HG02642 (cell line): ENCODE measurements at regions not wholly inside any gene's neighbourhood (a gene's known extent, or its start where the extent isn't known, plus 50 kb on each side); places are given as distances from the start of the nearest gene placed in this dataset.

Source experiments
- ATAC-seq: cut with Tn5 transposase; IDR thresholded peaks from one replicate; pipeline ENCODE4 v1.9.1; 2021; ENCODE audit warnings: mild to moderate bottlenecking; ENCODE audit not compliant: unreplicated experiment, poor library complexity

- ATAC-seq = no peak
Measured at GRCh38 chr7:10688544-10688943, 285.1 kb upstream of the PHF14 start.

DNA sequence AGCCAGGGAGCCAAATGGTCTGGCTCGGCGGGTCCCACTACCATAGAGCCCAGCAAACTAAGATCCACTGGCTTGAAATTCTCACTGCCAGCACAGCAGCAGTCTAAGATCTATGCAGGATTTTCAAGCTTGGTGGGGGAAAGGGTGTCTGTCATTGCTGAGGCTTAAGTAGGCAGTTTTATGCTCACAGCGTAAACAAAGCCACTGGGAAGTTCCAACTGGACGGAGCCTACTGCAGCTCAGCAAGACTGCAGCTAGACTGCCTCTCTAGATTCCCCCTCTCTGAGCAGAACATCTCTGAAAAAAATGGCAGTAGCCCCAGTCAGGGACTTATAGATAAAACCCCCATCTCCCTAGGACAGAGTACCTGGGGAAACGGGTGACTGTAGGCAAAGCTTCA lies 277.6 kb upstream of the PHF14 start:
- ATAC-seq = no peak

GRCh38 chr7:10703059-10703458 lies 270.6 kb upstream of the PHF14 start:
- no peak for ATAC-seq

- ATAC-seq = no peak
Measured at GRCh38 chr7:10703981-10704380, 269.7 kb upstream of the PHF14 start.

- no peak for ATAC-seq
Measured at GRCh38 chr7:10704653-10705052, 269.0 kb upstream of the PHF14 start.

- peak; percentile 100 for ATAC-seq
Measured at GRCh38 chr7:10706875-10707493, 266.7 kb upstream of the PHF14 start.

DNA sequence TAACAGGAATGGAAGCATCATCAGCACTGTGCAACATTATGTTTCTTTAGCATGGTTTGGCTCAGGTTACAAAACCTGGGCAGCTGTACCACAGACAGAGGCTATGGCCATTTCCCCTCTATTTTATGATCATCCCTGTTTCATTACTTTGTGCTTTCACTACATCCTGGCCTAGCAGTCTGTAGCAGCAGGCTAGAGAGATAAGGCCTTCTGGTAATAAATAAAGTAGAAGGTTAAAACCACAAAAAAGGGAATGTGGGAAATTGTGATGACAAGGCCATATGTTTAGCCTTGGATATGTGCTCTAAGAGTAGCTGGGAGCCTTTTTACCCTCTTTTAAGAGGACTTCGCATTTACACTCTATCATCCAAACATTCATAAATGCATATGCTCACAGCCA lies 266.2 kb upstream of the PHF14 start:
- peak; percentile 39 for ATAC-seq

DNA sequence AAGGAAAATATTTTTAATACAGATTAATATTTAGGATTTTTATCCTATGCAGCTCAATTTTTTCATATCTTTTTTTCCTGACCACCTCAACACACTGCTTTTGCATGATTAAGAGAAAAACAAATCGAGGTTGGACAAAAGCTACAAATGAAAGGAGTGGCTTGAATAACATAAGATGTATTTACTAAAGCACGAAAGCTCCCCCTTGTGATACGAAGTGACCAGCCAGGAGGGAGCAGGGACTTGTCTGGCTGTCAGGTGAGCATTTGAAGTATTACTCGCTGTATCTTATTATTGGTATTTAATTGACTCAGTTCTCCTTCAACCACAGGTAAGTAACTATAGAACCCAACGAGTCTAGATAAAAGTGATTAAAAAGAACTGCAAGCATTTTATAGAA lies 265.2 kb upstream of the PHF14 start:
- ATAC-seq = no peak

DNA sequence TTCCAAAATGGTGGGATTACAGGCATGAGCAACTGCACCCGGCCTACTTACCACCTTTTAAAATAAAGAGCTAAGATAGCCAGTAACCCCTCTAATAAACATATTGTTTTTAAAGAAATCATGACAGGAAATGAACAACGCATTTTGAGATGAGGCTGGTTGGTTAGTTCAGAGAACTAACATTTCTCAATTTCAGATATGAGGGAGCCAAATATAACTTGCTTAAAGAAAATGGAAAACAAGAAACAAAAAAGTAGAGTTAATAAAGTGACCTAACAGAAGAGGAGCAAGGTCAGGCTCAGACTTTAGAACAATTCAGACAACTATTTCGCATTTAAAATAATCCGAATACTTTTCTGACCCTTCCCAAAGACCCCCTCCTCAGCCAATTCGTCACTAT lies 254.9 kb upstream of the PHF14 start:
- no peak for ATAC-seq

DNA sequence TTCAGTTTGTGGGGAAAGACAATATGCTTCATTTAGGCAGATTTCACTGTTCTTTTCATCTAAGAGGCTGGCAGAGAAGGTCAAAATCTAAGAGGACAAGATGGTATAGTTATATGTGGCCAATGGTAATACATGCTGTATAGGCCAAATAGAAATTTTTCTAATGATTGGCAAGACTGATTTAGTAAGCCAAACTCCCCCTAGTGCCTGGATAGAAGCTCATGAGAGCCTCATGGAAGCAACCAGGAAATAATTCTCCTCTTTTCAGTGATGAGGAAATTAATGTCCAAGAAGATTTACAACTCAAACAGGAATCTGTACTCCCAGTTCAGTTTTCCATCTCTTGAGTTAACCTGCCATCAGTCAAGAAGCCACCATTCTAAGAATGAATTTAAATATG lies 253.6 kb upstream of the PHF14 start:
- ATAC-seq = no peak

DNA sequence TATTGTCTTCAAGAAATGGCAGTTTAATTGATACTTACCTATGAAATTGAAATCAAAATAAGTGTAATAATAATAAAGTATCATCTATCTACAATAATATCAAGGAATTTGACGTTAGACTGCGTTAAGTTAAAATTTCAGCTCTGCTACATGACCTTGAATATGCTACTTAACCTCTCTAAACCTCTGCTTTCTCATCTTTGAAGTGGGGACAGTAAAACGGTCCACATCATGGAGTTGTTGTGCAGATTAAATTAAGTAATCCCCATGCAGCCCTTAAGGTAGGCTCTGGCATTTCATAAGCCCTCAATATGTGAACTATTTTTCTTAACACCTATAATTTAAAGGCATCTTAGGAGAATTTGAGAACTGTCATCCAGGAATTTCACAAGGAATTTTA lies 252.4 kb upstream of the PHF14 start:
- ATAC-seq = no peak

GRCh38 chr7:10723832-10724231 lies 249.8 kb upstream of the PHF14 start:
- no peak for ATAC-seq

DNA sequence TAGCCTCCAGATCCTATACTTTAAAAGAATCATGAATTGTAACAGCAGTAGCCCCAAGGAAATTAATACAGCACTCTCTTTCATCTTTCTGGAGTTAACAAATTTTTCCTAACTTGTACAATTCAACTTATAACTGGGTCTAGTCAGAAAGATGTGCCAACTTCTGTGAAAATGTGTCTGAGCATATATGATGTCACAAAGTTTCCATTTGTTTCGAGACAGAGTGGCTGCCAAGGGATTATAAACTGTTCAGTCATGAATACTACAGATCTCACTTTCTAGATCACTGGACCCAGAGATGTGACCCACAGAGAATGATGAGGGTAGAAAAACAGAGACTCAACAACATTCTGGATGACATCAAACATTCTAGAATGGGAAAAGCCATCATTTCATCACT lies 249.2 kb upstream of the PHF14 start:
- no peak for ATAC-seq

GRCh38 chr7:10727636-10728035 lies 246.0 kb upstream of the PHF14 start:
- no peak for ATAC-seq

DNA sequence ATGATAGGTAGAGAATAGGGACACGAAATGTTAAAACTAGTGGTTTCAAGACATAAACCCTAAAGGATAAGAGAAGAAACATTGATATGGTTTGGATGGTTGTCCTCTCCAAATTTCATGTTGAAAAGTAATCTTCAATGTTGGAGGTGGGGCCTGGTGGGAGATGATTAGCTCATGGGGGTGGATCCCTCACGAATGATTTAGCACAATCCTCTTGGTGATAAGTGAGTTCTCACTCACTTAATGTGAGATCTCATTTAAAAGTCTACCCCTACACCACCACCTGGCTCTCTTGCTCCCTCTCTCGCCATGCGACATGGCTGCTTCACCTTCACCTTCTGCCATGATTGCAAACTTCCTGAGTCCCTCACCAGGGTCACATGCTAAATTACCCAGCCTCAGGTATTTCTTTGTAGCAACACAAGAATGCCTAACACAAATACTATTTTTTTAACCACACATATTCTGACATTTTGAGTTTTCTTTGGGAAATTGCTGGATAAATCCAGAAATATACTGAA lies 242.4 kb upstream of the PHF14 start:
- ATAC-seq = no peak

GRCh38 chr7:10733747-10734146 lies 239.9 kb upstream of the PHF14 start:
- no peak for ATAC-seq

- ATAC-seq = no peak
Measured at GRCh38 chr7:10734595-10734994, 239.1 kb upstream of the PHF14 start.

DNA sequence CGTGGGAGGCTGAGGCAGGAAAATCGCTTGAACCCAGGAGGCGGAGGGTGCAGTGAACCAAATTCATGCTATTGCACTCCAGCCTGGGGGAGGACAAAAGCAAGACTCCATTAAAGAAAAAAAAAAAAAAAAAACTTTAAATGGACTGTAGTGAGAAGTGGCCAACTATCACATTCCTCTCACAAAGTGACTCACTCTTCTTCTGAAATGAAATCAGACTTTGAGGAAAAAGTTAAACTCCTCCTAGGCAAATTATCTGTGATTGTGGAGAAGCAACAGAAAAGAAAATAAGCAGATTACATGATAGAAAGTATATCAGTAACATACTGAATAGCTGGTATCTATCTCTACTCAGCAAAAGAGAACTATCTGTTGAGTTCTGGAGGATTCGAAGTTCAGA lies 234.3 kb upstream of the PHF14 start:
- no peak for ATAC-seq

DNA sequence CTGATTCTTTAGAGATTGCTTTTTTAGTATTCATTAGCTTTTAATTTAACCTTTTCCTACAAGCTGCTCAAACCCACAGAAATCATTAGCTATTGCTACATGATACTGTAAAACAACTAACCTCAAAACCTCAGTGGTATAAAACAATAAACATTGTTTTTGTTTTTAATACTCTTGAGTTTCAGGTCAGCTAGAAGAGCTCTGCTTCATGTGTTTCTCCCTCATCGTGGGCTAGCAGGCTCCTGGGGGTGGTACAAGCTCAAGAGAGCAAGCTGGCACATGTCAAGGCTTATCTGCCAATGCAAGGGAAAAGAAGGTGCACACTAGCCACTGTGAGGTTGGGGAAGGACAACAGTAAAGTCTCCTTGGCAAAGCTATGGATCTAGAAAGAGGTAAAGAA lies 232.9 kb upstream of the PHF14 start:
- no peak for ATAC-seq

- ATAC-seq = no peak
Measured at GRCh38 chr7:10756981-10757380, 216.7 kb upstream of the PHF14 start.

GRCh38 chr7:10759120-10759519 lies 214.6 kb upstream of the PHF14 start:
- ATAC-seq = no peak

GRCh38 chr7:10767771-10768170 lies 205.9 kb upstream of the PHF14 start:
- ATAC-seq = no peak

GRCh38 chr7:10770176-10770575 lies 203.5 kb upstream of the PHF14 start:
- ATAC-seq = no peak
